ENCODE measurements at regions not wholly inside any gene's neighbourhood (a gene's known extent, or its start where the extent isn't known, plus 50 kb on each side); places are given as distances from the start of the nearest gene placed in this dataset.

GRCh38 chr13:48873587-48873986 is 102.1 kb upstream of the FNDC3A start:
- Histone ChIP-seq H3K27me3 (ENCODE audit: control insufficient read depth in 4 of 4, insufficient read depth in 4 of 4, low read length in 3 of 4) (peaks cover 0 to 3% (median 0%) of the 10 kb centered on the region in 4 donors), H3K9me3 (ENCODE audit: control insufficient read depth in 4 of 4, low read length in 3 of 4) (no peaks in the 10 kb centered on the region), H3K9ac (ENCODE audit: low read depth in 1 of 2, low read length in 2 of 2) (no peak overlapping the region), H3K4me3 (ENCODE audit: low read depth in 1 of 3, low read length in 3 of 3) (no peak overlapping the region), H3K4me1 (ENCODE audit: control insufficient read depth in 4 of 4, insufficient read depth in 4 of 4, low read length in 3 of 4) (no peaks in the 10 kb centered on the region), H3K36me3 (ENCODE audit: control insufficient read depth in 4 of 4, insufficient read depth in 3 of 4, low read depth in 1 of 4, low read length in 3 of 4) (no peaks in the 10 kb centered on the region), H3K27ac (ENCODE audit: low read depth in 1 of 2, low read length in 2 of 2) (no peak overlapping the region)
- DNase-seq (ENCODE audit: low spot score) = no peak
- TF ChIP-seq SP1 (IDR thresholded peaks at IDR 0.05) (no peak), RXRA (IDR thresholded peaks at IDR 0.05) (no peak), GABPA (IDR thresholded peaks at IDR 0.05 in 1 of 2, conservative IDR thresholded peaks at IDR 0.05 in 1 of 2) (no peak), REST (IDR thresholded peaks at IDR 0.05) (no peak), RAD21 (IDR thresholded peaks at IDR 0.05) (no peak), FOXA1 (IDR thresholded peaks at IDR 0.05) (no peak), EGR1 (IDR thresholded peaks at IDR 0.05; ENCODE audit: low read depth in 2 of 2) (no peak), ZBTB33 (IDR thresholded peaks at IDR 0.05) (no peak), JUND (IDR thresholded peaks at IDR 0.05) (no peak), HNF4A (conservative IDR thresholded peaks at IDR 0.05) (no peak), MAX (IDR thresholded peaks at IDR 0.05) (no peak)
- WGBS = 85% methylated on average over 2 of the region's 2 CpGs

- Histone ChIP-seq H3K9me3 (ENCODE audit: control insufficient read depth in 4 of 4, low read length in 3 of 4) (no peaks in the 10 kb centered on the region), H3K9ac (ENCODE audit: low read depth in 1 of 2, low read length in 2 of 2) (no peak overlapping the region), H3K36me3 (ENCODE audit: control insufficient read depth in 4 of 4, insufficient read depth in 3 of 4, low read depth in 1 of 4, low read length in 3 of 4) (no peaks in the 10 kb centered on the region), H3K27me3 (ENCODE audit: control insufficient read depth in 4 of 4, insufficient read depth in 4 of 4, low read length in 3 of 4) (peaks cover 0 to 3% (median 0%) of the 10 kb centered on the region in 4 donors), H3K27ac (ENCODE audit: low read depth in 1 of 2, low read length in 2 of 2) (no peak overlapping the region), H3K4me1 (ENCODE audit: control insufficient read depth in 4 of 4, insufficient read depth in 4 of 4, low read length in 3 of 4) (no peaks in the 10 kb centered on the region), H3K4me3 (ENCODE audit: low read depth in 1 of 3, low read length in 3 of 3) (no peak overlapping the region)
- DNase-seq (ENCODE audit: low spot score) = no peak
- 76% methylated on average over 3 of the region's 3 CpGs for WGBS
- TF ChIP-seq JUND (IDR thresholded peaks at IDR 0.05) (no peak), CTCF (IDR thresholded peaks at IDR 0.05; ENCODE audit: low read depth, low read length, missing input control) (no peak), YY1 (IDR thresholded peaks at IDR 0.05) (no peak), ZBTB33 (IDR thresholded peaks at IDR 0.05) (no peak), RXRA (IDR thresholded peaks at IDR 0.05) (no peak), NR2F2 (IDR thresholded peaks at IDR 0.05) (no peak), HNF4A (conservative IDR thresholded peaks at IDR 0.05) (no peak), REST (IDR thresholded peaks at IDR 0.05) (no peak), HNF4G (IDR thresholded peaks at IDR 0.05) (no peak), FOXA2 (IDR thresholded peaks at IDR 0.05) (no peak), FOXA1 (IDR thresholded peaks at IDR 0.05) (no peak), RAD21 (IDR thresholded peaks at IDR 0.05) (no peak), GABPA (IDR thresholded peaks at IDR 0.05 in 1 of 2, conservative IDR thresholded peaks at IDR 0.05 in 1 of 2) (no peak), MAX (IDR thresholded peaks at IDR 0.05) (no peak), EGR1 (IDR thresholded peaks at IDR 0.05; ENCODE audit: low read depth in 2 of 2) (no peak), SP1 (IDR thresholded peaks at IDR 0.05) (no peak), ATF3 (IDR thresholded peaks at IDR 0.05) (no peak), TAF1 (conservative IDR thresholded peaks at IDR 0.05) (no peak)
These were observed 101.5 kb upstream of the FNDC3A start for GRCh38 chr13:48874165-48874564.

Measured in liver (tissue), 8 donors.